ENCODE measurements at regions not wholly inside any gene's neighbourhood (a gene's known extent, or its start where the extent isn't known, plus 50 kb on each side); places are given as distances from the start of the nearest gene placed in this dataset.
"Not testable (repeated sequence)": the region's sequence is repeated elsewhere in the genome, so short reads cannot be mapped to it uniquely, and the experiment has no call there.

DNA sequence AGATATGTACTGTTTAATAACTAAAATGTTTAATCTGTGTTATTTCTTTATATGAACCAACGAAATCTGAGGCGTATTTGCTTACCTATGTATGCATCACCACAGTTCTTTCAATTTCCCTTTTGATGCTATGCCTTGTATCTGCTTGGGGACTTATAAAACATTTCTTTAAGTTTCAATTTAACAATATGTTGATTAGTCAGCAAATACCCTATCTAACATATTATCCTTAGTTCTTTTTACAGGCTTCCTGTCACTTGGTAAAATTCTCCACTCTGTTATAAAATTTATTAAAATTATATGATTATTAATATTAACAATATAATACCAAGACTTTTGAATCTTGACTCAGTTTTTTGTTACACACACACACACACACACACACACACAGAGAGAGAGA lies 174.3 kb downstream of the CPS1 start:
- no peak for DNase-seq

DNA sequence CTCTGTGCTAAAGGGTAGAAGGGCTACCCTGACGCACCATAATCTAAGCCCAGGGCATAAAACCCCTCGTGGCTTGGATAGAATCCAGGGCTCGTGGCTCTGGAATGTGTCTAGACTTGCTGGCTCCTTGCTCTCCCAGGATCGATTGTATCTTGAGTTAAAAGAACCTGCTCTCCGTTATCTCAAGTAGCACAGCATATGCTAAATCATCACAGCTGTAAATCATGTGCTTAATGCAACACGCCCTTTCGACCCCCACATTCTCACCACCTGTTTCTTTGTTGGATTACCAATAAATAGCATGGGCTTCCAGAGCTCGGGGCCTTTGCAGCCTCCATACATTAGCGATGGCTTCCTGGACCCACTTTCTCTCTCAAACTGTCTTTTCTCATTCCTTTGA lies 190.4 kb downstream of the CPS1 start:
- not testable (repeated sequence) for DNase-seq

DNA sequence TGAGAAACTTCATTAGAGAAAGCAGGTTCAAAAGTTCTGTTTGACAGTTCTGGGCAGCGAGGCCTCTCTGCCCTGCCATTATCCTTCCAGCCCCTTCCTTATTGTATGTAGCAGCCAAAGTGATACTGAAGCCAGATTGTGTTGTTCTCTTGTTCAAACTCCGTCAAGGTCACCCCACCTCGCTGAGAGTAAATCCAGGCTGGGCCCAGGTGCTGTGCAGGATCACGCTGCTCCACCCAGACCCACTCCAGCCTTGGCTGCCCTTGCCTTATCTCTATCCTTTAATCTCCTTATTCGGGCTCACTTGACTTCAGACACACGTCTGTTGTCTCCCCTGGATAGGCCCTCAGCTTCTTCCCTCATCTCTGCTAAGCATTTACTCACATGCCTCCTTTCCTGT lies 196.1 kb downstream of the CPS1 start:
- no peak for DNase-seq

DNA sequence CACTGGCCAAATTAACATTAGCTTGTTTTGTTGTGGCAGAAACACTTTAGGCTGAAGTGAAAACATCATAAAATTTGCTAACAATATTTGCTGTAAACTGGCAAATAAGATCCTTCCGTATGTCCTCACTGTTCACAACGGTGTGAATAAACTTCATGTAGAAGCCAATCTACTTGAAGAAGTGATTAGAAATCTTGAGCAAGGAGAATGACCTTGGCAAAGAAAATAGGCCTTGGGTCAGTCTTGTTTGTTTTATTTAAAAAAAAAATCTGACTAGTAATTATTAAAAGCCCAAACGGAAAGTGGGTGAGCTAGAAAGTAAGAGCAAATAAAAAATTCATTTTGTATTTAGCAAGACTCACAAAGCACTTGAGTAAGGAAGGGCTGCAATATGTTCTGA lies 197.0 kb downstream of the CPS1 start:
- no peak for DNase-seq

DNA sequence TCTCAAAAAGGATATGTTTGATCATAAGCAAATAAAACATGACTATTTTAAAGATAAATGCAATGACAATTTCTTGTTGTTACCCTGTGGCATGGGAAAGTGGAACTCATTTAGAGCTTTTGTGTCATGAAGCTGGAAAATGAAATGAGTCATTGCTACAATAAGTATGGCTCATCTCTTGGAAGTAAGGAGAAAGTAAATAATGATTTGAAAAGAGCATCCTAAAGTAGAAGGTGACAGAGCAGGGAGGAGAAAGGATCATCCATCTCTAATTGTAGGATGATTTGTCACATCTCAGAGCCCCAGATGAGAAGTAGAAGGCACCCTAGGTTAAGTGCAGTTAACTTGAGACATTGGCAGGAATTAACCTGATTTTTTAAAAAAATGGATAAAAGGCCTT lies 200.5 kb downstream of the CPS1 start:
- no peak for DNase-seq

DNA sequence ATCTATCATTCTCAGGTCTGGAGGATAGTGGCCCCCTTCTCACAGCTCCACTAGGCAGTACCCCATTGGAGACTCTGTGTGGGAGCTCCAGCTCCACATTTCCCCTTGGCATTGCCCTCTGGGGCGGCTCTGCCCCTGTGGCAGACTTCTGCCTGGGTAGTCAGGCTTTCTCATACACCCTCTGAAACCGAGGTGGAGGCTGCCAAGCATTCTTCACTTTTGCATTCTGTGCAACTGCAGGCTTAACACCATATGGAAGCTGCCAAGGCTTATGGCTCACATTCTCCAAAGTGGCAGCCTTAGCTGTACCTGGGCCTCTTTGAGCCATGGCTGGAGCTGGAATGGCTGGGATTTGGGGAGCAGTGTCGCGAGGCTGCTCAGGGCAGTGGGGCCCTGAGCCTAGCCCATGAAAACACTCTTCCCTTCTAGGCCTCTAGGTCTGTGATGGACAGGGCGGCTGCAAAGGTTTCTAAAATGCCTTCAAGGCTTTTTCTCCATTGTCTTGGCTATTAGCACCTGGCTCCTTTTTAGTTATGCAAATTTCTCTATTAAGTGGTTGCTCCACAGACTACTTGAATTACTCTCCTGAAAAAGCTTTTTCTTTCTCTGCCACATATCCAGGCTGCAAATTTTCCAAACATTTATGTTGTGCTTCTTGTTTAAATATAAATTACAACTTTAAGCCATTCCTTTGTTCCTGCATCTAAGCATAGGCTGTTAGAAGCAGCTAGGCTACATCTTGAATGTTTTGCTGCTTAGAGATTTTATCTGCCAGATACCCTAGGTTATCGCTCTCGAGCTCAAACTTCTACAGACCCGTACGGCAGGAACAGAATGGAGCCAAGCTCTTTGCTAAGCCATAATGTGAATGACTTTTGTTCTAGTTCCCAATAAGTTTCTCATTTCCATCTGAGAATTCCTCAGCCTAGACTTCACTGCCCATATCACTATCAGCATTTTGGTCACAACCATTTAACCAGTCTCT lies 206.5 kb downstream of the CPS1 start:
- no peak for DNase-seq

DNA sequence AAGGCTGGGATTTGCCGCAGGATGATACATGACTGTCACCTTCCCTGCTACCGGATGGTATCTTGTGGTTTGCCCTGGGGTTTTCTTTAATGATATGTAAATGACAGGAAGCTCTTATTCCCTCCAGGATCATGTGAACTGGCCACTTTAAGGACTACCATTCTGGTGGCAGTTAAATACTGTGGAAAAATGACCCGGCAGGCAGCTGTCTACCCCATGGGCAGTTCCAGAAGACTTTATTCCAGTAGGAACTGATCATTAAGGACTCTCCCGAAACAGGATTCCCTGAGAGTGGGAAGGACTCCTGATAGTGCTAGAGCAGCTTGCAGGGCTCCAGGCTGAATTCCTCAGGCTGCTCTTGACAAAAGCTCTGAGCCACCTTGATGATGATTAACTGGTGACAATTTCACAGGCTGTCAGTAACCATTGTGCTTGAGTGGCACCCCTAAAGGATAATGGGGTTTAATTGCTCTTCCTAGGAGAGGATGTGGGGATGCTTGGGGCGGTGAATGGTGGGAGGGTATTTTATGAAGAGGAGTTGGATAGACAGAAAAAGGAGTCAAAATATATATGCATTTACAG lies 212.0 kb downstream of the CPS1 start:
- no peak for DNase-seq

DNA sequence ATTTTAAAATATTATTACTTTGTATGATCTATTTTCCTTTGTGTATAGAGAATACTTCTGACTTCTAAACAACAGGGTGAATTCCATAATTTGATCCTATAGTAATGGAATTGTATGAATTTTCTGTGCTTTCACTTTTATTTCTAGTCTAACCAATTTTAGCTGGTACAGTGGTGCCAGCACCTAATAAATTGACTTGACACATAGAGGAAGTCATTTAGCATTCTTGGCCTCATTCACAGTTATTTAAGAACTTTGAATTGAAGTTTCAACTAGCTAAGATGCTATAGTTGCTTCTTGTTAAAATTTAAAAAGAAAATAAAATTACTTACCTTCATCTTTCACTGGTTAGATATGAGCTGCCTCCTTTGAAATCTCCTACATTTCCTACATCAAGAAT lies 220.4 kb downstream of the CPS1 start:
- no peak for DNase-seq

DNA sequence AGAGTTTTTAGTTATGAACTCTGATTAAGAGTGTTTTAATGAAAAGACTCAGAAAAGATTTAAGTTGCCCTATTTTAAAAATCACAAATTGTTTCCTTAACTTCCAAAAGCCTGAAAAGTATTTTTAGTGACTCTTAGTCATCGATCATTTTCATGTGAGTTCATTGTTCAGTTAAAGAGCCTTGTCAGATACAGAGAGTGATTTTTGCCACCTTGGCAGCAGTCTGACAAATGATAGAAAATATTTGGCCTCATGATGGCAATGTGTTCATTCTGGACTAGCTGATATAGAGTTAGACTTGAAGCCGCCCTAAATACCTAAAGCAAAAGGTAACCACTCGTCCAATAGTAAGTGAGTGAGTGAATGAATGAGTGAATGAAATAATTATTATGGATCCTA lies 225.8 kb downstream of the CPS1 start:
- DNase-seq: no peak

DNA sequence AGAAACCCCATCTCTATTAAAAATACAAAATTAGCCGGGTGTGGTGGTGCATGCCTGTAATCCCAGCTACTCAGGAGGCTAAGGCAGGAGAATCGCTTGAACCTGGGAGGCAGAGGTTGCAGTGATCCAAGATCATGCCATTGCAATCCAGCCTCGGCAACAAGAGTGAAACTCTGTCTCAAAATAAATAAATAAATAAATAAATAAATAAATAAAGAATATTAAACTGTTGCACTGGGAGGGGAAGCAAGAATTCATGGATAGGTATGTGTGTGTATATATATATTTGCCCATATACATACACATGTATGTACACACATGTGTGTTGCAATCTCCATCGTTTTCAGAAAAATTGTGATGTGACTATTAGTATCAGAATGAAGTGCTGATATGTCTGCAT lies 231.4 kb downstream of the CPS1 start:
- DNase-seq: not testable (repeated sequence)

DNA sequence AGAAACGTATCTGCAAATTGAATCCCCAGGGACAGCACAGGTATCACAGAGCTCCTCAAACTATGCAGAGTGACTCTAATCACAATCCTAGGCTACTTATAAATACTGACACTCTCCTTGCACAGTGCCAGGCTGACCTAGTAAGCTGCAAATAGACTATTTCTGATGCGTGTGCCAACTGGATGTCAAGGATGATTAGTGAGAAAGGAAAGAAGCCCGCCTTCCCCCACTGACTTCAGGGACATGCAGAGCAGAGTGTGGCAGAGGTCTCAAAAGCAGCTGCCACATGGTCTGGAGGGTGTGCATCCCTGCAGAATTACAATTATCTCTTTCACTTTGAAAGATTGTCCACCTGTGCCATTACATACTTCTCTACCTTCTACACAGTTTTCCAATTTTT lies 235.6 kb downstream of the CPS1 start:
- no peak for DNase-seq

DNA sequence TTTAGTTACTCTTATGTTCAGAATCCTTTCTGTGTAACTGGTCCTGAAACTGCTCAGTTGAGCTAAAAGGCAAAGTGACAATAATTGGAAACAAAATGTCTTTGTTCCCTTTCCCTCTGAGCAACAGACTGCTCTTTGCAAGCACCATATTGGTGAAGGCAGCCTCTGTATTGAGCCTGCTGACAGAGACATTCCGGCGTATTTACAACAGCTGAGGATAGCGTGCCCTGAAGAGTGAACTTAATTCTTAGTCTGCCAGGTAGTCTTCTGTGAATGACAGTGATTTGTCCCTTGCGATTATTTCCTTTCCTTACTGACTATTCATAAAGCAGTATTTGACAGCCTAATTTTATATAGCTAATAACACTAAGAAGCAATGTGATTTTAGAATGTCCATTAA lies 239.1 kb downstream of the CPS1 start:
- DNase-seq: no peak

DNA sequence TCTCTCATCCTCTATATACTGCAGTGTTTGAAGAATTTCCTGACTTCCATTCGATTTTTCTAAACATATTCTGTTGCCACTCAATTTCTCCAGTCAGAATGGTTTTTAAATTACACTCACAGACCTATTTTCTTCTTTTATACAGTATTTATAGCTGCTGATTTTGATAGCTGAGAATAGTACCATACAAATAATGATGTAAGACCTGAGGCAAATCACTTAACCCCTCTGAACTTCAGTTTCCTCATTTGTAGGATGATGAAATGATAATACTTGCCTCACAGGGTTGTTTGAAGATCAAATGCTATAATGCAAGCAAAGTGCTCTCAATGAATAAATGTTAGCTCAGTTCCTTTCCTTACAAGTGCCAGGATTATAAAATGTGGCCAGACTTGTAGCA lies 241.8 kb downstream of the CPS1 start:
- no peak for DNase-seq

DNA sequence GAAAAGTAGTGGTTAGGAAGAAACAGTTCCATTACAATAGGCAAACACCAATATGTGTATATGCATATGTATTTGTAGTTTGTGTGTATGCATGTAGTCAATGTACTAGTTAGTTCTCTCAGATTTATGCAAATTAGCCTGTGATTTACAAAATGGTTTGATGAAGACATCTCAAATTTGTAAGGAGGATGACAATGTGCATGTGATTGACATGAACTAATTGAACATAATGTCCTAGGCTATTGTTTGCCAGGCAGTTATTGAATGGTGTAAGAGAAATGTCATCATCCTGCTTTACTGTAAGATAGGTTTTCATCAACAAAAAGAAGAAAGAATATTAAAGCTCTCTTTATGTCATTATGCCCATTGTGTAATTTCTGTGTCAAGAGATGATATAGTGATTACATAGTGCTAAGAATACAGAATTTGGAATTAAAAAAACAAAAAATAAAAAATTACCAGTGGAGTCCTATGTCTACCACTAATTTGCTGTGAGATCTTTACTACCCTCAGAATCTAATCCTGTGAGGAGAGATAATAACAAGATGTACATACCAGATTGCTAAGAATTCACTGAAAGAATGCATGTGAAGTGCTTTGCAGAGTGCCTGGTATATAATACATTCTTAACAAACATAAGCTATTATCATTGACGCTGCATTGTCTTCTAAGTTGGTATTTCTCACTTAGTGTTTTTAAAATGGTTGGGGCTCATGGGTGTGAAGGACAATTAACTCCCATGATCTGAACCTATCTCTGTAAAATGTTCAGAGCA lies 258.0 kb downstream of the CPS1 start:
- DNase-seq: no peak

DNA sequence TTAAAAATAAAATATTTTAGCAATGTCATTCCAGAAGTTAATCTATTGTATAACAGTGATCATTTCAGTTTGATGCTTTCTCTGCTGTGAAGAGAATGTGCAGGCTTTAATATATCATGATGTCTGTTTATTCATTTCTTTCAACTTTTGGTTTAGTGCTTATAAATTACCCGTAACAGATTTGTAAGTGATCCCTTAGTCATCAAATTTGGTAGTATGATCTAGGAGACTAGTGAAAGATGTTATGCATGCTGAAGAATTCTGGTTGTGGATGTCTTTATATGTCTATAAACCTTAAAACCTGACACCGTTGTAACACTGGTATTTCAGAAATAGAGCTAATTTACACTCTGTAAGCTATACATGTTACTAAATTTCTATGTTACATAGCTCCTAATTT lies 260.4 kb downstream of the CPS1 start:
- no peak for DNase-seq

DNA sequence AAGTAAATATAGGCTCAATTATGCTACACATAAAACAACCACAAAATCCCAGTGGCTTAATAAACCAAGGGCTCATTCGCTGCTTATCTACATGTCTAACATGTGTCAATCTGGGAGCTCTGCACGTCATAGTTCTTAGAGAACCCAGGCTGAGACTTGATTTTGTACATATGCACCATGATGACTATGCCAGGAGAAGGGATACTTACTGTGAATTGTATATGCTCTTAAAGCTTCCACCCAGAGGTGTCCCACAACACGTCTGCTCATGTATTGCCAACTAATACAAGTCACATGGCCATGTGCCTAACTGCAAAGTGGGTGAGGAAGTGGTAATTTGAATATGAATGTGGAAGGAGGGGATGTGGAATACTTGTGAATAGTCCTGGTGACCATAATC lies 262.1 kb downstream of the CPS1 start:
- no peak for DNase-seq

DNA sequence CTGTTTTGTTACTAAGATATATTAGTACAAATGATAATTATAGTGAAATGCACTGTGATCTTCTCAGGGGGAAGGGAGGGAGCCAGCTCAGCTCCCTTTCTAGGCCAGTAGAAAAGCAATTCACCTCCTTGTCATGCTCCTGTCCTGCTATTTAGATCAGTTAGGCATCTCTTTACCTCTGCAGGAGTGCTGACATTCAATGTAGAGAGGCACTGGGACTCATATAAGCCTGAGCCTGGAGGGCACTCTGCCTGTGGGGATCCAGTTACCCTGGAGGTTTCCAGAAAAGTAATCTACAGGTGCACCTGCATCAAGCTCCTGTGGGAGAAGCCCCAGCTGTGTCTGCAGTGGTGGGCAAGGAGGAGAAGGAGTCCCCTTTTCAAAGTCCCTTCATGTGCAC lies 277.0 kb downstream of the CPS1 start:
- DNase-seq: no peak

DNA sequence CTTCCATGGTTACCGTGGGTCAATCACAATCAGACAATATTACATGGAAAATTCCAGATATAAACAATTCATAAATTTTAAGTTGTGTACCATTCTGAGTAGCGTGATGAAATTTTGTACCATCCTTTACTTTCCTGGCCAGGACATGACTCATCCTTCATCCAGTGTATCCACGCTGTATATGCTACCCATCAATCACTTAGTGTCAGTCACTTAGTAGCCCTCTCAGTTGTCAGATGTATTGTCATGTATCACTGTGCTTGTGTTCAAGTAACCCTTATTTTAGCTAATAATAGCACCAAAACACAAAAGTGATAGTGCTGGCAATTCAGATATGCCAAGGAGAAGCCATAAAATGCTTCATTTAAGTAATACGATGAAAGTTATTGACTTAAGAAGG lies 282.6 kb downstream of the CPS1 start:
- no peak for DNase-seq

DNA sequence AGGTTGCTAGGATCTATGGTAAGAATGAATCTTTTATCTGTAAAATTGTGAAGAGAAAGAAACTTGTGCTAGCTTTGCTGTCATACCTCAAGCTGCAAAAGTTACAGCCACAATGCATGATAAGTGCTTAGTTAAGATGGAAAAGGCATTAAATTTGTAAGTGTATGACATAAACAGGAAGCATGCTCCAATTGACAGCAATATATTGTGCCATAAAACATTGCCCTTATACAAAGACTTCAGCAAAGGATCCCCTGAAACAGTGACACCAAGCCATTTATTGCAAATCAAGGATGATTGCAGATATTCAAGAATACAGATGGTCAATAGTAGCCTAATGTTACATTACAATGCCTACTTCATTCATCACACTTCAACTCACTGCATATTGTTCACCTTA lies 283.1 kb downstream of the CPS1 start:
- DNase-seq: no peak

DNA sequence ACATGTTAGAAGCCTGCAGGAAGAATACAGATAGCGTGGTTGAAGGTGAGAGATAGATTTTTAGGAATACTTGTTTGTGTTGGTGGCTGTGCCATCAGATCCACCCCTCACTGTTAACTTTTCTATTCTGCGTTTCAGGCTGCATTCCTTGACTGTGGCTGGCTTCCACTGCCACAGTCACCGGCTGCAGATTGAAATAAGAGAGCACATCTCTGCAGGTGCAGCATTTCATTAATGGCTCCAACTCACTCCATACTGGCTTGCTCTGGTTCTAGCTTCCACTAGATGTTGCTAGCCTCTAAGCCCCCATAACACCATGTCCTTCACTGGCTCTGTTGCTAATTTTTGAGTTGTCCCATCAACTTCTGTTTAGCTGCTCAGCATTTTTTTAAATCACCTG lies 286.5 kb downstream of the CPS1 start:
- DNase-seq: no peak

DNA sequence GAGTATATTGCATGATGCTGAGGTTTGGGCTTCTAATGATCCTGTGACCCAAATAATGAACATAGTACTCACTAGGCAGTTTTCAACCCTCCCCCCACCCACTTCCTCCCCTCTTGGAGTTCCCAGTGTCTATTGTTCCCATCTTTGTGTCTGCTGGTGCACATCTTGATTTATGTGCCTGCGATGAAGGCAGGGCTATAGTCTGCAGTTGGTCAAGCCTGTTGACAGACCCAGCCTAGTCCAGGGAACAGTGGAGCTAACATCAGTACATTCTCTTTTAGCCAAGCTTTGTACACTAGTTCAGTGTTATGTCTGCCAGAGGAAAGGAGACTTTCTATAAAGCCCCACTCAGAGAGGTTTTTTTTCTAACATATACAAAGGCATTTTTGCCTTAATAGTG lies 287.6 kb downstream of the CPS1 start:
- DNase-seq: no peak

DNA sequence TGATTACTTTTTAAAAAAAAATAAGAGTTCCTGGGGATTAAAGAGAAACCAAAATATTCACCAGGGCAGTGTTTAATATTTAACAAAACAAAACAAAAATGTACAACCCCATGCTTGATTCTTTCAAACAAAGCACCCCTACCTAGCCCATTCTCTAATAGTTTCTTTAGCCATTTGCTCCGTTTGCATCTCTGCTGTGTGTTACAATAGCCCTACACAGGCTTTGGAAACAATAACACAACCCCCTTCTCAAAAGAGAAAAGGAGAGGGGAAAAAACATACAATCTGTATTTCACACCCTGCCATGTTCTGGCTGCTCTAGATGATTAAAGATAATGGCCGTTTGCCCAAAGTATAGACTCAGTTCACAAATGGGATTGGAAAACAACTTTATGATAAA lies 302.9 kb downstream of the CPS1 start:
- DNase-seq: no peak

DNA sequence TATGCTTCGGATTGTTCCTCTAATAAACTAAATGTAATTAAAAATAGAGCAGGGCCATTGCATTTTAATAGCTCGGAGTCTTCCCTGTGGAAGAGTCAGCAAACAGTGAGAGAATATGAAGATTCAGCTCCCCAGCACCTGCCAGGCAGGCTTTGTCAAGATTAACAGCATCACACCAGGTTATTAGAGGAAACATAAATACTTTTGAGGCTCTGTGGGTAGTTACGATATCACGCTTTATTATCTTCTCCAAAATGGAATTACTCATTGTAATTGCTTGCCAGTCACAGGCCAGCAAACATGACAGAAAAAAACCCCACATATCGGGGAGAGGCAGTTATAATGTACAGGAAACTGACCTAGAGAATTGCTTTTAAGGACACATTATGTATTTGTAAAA lies 303.9 kb downstream of the CPS1 start:
- DNase-seq: no peak

All from EL (cell line).